ENCODE measurements at regions not wholly inside any gene's neighbourhood (a gene's known extent, or its start where the extent isn't known, plus 50 kb on each side); places are given as distances from the start of the nearest gene placed in this dataset.

- no peak for DNase-seq (ENCODE audit: low read depth)
- no peak overlapping the region for H3K4me3 ChIP-seq (ENCODE audit: low read depth, low read length)
- FAIRE-seq = no peak
- H3K36me3 ChIP-seq (ENCODE audit: control insufficient read depth, insufficient read depth, low read length) = no peaks in the 10 kb centered on the region
- TF ChIP-seq, protein P1, sequence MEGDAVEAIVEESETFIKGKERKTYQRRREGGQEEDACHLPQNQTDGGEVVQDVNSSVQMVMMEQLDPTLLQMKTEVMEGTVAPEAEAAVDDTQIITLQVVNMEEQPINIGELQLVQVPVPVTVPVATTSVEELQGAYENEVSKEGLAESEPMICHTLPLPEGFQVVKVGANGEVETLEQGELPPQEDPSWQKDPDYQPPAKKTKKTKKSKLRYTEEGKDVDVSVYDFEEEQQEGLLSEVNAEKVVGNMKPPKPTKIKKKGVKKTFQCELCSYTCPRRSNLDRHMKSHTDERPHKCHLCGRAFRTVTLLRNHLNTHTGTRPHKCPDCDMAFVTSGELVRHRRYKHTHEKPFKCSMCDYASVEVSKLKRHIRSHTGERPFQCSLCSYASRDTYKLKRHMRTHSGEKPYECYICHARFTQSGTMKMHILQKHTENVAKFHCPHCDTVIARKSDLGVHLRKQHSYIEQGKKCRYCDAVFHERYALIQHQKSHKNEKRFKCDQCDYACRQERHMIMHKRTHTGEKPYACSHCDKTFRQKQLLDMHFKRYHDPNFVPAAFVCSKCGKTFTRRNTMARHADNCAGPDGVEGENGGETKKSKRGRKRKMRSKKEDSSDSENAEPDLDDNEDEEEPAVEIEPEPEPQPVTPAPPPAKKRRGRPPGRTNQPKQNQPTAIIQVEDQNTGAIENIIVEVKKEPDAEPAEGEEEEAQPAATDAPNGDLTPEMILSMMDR (IDR thresholded peaks at IDR 0.05; ENCODE audit: insufficient read depth, low read length, severe bottlenecking) = no peak
- no peaks in the 10 kb centered on the region for H3K27me3 ChIP-seq (ENCODE audit: control insufficient read depth, insufficient read depth, low read length)
These were observed 110.4 kb downstream of the MICALL2 start for GRCh38 chr7:1348823-1349335.

DNA sequence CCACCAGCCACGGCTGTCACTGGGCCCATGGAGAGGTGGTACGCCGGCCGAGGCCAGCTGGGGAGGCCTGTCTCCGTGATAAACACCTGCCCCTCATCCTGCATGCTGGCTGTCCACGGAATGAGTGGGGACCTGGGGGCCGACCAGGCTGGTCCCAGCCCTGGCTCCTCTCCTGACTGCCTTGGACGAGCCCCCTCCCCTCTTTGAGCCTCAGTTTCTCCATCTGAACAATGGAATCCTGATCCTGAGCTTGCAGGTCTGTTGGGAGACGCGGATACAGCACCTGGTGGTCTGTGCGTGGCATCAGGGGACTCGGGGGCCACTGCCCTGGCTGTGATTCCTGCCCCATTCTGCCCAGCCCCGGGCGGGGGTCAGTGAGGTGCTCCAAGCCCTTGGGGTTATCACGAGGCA, 109.9 kb downstream of the MICALL2 start:
- FAIRE-seq = no peak
- no peak overlapping the region for H3K4me3 ChIP-seq (ENCODE audit: low read depth, low read length)
- H3K36me3 ChIP-seq (ENCODE audit: control insufficient read depth, insufficient read depth, low read length) = no peaks in the 10 kb centered on the region
- H3K27me3 ChIP-seq (ENCODE audit: control insufficient read depth, insufficient read depth, low read length) = no peaks in the 10 kb centered on the region
- no peak for DNase-seq (ENCODE audit: low read depth)
- TF ChIP-seq, protein P1 (IDR thresholded peaks at IDR 0.05; ENCODE audit: insufficient read depth, low read length, severe bottlenecking) = no peak

- no peaks in the 10 kb centered on the region for H3K27me3 ChIP-seq (ENCODE audit: control insufficient read depth, insufficient read depth, low read length)
- no peak for FAIRE-seq
- no peak for DNase-seq (ENCODE audit: low read depth)
- H3K4me3 ChIP-seq (ENCODE audit: low read depth, low read length) = no peak overlapping the region
- H3K36me3 ChIP-seq (ENCODE audit: control insufficient read depth, insufficient read depth, low read length) = no peaks in the 10 kb centered on the region
- TF ChIP-seq, protein P1 (IDR thresholded peaks at IDR 0.05; ENCODE audit: insufficient read depth, low read length, severe bottlenecking) = no peak
These were observed 107.2 kb downstream of the MICALL2 start for GRCh38 chr7:1351881-1352625.

DNA sequence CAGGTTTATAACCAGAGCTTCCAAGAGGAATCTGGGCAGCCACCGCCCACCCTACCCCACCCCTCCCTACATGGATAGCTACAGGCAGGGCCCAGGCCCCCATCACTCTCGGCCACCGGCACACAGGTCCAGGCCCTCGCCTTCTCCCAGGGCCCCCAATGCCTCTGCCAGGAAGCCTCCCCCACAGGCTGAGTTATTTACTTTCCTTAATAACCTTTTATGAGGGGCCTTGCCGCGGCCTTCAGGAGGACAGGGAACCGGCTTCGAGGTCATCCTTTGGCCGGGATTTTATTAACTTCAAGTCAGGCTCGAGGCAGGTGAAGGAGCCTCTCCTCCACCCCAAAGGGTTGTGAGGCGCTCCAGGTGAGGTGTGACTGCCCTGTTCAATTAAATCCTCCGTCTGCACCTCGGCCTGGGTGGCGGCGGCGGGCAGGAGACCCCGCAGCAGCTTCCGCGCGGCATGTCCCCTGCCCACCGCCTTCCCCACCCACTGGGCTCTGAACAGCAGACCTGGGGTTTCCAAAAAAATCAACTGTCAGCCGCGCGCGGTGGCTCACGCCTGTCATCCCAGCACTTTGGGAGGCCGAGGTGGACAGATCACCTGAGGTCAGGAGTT, 106.5 kb downstream of the MICALL2 start:
- TF ChIP-seq, protein P1 (IDR thresholded peaks at IDR 0.05; ENCODE audit: insufficient read depth, low read length, severe bottlenecking) = no peak
- Histone ChIP-seq H3K36me3 (ENCODE audit: control insufficient read depth, insufficient read depth, low read length) (no peaks in the 10 kb centered on the region), H3K27me3 (ENCODE audit: control insufficient read depth, insufficient read depth, low read length) (no peaks in the 10 kb centered on the region), H3K4me3 (ENCODE audit: low read depth, low read length) (no peak overlapping the region)
- DNase-seq (ENCODE audit: low read depth) (no peak), FAIRE-seq (no peak)

DNA sequence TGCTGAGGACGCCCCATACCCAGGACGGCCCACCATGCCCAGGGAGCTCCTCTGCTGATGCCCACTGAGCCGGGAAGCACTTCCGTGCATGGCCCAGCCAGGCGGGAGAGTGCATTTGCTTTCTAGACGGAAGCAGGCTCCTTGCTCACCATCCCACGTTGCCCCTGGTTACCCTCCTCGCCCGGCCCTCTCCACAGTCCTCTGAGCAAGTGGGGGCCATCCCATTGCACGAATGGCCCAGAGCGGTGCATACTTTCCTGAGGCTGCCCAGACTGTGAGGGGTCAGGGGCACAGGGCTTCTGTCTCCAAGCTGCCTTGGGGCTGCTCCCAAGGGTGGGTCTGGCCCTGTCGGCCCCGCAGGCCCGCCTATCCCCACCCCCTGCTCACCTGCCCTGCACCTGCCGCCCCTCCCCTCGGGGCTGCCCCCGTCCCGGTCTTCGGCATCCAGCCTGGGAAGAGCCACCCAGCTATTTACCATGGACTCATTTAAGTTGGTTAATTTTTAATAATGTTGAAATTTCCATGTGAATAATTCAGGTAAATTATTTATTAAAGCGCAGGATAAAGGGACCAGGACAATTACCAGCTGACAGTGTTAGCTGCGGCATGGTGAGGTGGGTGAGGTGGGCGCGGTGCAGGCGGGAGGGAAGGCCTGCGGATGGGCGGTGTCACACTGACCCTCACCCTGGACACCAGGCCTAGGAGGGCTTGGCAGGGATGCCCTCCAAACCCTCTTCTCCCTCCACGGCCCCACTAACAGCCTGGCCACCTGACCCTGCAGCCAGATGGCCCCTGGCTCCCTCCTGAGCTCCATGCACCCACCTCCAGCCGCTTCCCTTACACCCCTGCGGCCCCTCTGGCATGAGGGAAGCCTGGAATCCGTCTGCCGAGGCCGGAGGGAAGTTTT, 104.4 kb downstream of the MICALL2 start:
- TF ChIP-seq, protein P1 (IDR thresholded peaks at IDR 0.05; ENCODE audit: insufficient read depth, low read length, severe bottlenecking) = no peak
- FAIRE-seq (no peak), DNase-seq (ENCODE audit: low read depth) (no peak)
- Histone ChIP-seq H3K27me3 (ENCODE audit: control insufficient read depth, insufficient read depth, low read length) (no peaks in the 10 kb centered on the region), H3K4me3 (ENCODE audit: low read depth, low read length) (no peak overlapping the region), H3K36me3 (ENCODE audit: control insufficient read depth, insufficient read depth, low read length) (no peaks in the 10 kb centered on the region)

Measured in bronchial epithelial cell (primary cell).